Renal pelvis (tissue), 1 donor: ENCODE measurements at regions not wholly inside any gene's neighbourhood (a gene's known extent, or its start where the extent isn't known, plus 50 kb on each side); places are given as distances from the start of the nearest gene placed in this dataset.

Source experiments
- DNase-seq: peaks from one replicate; pipeline ENCODE4 v3.0.0-alpha.2; 2013

DNA sequence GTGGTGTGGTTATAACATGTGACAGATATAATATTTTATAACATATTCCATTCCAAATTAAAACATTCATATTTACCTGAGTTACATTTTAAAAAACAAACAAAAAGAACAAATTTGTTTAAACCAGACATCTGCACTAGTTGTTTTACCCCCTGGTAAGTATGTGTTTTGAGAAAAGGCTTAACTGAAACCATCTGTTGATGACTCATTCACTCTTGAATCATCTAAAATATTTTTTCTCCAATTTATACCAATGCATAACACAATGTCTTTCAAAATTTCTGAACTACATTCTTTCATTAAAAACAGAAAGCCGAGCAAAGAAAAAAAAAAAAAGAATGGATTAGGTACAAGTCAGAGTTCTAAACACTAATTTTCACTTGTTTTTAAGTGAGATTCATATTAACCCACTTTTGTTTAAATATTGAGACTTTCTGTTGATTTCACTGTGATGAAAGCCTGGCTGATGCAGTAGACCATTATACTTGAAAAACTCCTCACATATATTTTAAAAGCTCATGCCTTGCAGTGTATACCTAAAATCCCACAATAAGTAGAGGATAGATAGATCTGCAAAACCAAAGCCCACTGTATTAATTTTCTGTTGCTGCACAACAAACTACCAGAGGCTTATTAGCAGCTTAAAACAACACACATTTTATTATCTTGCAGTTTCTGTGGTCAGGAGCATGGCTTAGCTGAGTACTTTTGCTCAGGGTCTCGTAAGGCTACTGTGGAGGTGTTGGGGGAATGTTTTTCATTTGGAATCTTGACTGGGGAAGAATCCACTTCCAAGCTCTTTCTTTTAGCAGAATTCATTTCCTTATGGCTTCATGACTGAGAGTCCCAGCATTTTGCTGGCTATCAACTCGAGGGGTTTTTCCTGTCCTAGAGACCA is 221.5 kb downstream of the PCDH18 start:
- DNase-seq: no peak

DNA sequence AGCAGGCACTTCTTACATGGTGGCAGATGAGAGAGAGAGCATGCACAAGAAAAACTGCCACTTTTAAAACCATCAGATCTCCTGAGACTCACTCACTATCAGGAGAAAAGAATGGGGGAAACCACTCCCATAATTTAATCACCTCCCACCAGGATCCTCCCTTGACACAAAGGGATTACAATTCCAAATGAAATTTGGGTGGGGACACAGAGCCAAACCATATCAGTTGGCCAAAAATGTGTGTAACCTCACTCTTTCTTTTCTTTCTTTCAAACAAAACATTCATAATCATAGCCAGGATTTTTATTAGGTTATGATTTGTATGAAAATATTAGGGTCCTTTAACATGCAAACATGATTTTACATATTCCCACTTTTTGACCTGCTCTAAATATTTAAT is 222.1 kb downstream of the PCDH18 start:
- DNase-seq: no peak

DNA sequence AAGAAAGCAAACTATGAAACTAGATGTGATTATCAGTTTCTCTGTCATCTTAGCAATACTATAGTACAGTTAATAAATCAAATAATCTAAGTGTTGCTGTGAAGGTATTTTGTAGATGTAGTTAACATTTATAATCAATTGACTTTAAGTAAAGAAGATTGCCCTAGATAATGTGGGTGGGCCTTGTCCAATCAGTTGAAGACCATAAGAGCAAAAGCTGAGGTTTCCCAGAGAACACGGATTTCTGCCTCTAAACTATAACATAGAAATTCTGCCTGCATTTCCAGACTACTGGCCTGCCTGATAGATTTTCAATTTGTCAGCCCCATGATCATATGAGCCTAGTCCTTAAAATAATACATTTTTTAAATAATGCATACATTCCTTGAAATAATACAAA is 222.9 kb downstream of the PCDH18 start:
- DNase-seq: no peak

DNA sequence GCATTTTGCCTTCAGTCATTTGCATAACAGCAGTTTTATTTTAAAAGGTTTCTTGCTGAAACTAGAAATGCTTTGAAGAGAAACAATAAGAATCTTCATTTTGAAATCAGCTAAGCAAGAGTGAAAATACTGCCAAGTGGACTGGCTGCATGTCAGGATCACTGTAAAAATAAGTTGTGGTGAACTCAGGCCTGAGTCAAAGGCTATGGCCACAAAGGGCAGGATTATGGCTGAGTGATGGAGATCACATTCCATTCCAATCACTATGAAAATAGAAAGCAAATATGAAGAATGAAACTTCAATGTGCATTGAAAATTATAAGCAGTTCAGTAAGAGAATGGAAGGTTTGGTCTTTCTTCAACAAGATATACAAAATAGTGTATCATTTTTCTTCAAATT is 224.5 kb downstream of the PCDH18 start:
- peak; percentile 9 for DNase-seq

DNA sequence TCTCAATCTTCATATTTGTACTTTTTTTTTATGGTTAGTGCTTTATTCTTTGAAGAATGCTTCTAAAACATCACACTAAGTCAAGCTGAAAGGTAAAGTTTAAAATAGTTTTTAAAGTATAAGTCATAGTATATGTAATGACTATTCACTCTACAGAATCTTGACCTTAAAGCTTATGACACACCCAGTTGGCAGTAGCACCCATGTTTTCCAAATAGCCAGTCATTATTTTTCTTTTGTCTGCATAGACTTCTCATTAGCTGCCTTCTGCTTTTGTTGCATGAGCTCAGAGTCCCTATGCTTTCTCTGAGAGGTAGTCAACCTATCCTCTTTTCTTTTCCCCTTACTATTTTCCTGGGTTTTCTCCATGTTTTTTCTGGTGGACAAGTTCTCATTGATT is 231.5 kb downstream of the PCDH18 start:
- DNase-seq: no peak

DNA sequence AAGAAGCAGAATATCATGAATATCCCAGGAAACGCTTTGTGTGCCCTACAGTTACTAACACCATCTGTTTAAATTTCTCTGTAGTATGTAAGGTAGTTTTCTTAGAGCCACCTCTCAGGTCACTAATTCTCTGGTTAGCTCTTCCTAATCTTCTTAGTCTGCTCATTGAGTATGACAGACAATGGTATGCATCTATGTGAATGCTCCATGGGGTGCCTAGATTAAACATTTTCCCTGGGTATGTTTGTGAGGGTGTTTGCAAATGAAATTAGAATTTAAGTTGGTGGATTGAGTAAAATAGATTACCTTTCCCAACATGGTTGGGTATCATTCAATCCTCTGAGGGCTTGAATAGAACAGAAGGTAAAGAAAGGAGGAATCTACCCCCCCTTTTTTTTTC is 233.0 kb downstream of the PCDH18 start:
- no peak for DNase-seq

DNA sequence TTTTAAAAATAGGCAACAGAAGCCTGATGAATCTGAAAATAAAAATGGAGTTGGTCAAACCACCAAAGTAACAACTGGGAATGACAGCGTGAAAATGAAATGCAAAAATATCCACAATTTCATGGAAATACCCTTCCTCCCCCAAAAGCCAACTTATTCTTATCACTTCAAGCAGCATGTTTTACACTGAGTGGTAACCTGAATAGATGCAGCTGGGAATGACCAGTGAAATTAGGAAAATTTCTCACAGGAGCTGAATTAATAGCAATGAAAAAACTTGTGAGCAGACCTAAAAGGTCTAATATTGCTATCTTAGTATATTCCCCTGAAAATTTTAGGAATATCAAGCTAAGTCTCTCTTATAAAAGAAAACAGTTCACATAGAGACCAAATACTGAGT is 239.0 kb downstream of the PCDH18 start:
- DNase-seq: no peak

DNA sequence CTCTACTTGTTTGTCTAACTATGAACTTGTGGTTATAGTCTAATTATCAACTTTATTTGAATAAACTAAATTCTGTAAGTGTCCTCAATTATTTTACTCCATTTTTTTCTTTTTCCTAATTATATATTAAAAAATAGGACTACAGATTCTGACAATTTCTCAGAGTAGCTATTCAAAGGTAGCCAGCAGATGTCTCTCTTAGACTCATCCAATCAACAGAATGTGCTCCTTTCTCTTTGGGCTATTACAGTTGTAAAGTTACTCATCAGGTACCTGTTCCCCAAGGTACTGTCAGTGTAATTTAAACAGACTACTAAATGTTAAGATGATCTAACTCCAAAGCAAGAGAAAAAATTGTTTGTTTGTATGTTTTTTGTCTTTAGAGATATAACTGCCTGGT is 248.6 kb downstream of the PCDH18 start:
- no peak for DNase-seq

DNA sequence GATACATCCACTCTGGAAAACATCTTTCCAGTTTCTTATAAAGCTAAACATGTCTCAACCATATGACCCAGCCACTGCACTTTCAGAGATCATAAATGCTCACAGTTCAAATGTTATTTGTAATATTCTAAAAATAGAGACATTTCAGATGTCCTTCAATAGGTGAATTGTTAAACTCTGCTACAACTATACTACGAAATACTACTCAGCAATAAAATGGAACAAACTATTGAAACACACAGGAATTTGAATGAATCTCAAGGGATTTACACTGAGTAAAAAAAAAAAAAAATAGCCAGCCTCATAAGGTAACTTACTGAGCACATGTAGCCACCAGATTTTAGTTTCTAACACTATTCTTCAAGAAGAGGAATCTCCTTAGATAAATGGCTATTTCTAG is 253.9 kb downstream of the PCDH18 start:
- no peak for DNase-seq

DNA sequence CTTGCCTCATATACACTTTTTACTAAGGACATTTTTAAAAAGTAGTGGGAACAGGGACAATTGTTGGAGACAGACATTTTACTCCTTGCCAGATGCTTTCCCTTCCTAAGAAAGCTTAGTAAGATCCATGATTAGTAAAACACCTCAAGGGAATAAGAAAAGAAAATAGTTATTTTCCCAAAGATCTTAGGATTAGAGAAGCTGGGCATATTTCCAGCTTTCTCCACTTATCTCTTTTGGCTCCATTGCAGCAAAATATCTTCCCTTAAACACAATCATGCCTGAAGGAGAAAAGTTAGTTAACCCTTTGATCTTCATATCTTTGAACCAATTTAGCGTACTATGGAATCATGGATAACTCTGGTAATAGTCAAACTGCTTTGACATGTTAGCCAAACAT is 257.9 kb downstream of the PCDH18 start:
- DNase-seq: no peak

DNA sequence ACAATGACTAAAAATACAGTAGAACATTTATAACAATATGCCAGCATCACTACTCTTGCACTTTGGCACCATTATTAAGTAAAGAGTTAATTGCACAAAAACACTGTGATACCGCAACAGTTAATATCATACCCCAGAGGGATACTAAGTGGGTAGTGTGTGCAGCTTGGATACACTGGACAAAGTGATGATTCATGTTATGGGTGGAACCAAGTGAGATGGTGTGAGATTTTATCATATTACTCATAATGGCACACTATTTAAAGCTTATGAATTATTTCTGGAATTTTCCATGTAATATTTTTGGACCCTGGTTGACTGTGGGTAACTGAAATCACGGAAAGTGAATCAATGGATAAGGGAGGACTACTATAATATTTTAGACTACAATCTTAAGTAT is 265.3 kb downstream of the PCDH18 start:
- no peak for DNase-seq

DNA sequence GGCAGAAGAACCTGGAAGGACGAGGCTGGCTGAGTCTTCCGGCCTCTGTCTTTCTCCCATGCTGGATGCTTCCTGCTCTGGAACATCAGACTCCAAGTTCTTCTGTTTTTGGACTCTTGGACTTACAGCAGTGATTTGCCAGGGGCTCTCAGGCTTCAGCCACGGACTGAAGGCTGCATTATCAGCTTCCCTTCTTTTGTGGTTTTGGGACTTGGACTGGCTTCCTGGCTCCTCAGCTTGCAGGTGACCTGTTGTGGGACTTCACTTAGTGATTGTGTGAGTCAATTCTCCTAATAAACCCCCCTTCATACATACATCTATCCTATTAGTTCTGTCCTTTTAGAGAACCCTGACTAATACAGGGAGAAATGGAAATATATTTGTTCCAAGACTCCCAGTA is 265.8 kb downstream of the PCDH18 start:
- no peak for DNase-seq

DNA sequence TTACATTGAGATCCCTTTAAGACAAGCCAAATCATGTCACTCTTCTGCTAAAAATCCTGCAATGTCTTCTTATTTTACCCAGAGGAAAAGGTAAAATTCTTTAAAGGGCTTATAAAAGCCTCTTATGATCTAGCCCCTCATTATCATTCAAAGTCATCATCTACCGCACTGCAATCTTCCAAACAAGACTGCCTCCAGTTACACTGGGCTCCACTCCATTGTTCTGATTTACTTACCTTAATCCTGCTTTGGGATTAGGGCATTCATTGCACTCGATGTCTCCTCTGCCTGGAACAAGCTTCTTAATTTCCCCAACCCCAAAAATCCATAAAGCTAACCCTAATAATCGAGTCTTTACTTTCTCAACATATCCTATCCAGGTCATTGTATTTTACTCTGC is 269.1 kb downstream of the PCDH18 start:
- DNase-seq: no peak

DNA sequence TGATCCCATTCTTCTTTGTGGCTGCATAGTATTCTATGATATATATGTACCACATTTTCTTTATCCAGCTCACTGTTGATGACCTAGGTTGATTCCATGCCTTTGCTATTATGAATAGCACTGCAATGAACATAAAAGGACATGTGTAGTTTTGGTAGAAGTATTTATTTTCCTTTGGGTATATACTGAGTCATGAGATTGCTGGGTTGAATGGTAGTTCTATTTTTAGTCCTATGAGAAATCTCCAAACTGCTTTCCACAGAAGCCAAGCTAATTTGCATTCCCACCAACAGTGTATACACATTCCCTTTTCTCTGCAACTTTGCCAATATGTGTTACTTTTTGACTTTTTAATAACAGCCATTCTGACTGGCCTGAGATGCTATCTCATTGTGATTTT is 278.3 kb downstream of the PCDH18 start:
- DNase-seq: no peak

DNA sequence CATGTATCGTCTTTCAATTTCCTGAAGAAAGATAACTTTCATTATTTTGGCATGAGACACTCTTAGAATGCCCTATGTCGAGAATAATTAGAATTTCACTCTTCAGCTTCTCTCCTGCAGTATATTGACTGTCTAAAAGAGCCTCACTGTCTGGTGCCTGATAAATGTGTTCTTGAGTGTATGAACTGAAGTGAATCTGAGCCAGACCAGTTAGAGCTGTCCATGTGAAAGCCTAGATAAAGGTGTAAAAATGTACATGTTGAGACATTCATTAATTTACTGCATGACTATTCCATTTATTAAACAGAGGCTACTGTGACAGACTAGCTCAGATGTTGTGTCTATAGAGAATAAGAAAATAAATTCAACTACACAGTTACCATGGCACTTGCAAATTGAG is 283.2 kb downstream of the PCDH18 start:
- no peak for DNase-seq

DNA sequence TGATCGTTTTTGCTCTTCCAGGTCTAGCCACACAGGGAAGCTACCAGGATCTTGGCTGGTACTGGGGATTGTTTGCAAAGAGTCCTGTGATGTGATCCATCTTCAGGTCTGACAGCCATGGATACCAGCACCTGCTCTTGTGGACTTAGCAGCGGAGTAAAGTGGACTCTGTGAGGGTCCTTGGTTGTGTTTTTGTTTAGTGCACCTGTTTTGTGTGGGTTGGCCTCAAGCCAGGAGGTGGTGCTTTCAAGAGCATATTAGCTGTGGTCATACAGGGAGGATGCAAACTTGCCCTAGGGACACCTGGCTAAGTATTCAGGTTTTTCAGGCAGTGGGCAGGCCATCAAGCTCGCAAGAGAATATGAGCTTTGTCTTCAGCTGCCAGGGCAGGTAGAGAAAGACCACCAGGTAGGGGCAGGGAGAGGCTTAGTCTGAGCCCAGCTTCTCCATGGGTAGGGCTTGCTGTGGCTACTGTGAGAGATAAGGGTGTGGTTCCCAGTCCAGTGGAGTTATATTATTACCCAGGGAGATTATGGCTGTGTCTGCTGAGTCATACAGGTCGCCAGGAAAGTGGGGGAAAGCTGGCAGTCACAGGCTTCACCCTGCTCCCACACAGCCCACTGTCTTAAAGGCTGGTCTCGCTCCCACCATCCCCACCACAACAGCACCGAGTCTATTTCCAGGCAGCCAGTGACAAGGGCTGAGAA is 293.7 kb downstream of the PCDH18 start:
- DNase-seq: no peak

DNA sequence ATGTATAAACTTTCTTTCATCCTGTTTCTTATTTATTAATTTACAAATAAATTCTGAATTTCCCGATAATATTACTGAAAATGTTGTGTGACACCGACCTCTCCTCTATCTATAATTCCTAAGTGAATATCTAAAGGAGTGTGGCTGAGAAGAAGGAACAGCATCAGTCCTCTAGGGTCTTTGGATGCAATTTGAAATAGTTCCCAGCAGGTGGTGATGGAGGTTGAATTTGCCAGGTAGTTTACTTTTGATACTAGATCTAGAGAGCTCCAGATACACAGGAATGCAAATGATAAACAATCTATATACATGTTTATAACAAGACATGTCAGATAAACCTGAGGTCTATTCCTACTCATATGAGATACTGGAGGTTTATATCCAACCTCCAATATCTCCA is 305.4 kb downstream of the PCDH18 start:
- peak; percentile 2 for DNase-seq

DNA sequence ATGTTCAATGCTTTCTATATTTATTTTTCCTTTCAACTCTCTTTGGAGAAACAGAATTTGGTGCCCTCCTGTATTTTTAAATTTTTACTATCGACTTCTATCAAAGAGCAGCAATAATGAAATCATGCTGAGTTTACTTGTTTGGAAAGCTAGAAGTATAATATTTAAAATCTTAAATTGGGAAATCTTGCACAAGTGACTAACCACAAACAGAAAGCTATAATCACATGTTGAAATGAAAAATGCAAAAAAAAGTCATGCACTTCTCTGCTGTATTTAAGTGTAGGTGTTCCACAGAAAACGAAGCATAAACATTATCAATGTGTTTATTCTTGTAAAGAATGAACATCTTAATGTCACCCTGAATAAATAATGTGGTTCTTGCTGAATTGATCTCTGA is 306.1 kb downstream of the PCDH18 start:
- DNase-seq: no peak

DNA sequence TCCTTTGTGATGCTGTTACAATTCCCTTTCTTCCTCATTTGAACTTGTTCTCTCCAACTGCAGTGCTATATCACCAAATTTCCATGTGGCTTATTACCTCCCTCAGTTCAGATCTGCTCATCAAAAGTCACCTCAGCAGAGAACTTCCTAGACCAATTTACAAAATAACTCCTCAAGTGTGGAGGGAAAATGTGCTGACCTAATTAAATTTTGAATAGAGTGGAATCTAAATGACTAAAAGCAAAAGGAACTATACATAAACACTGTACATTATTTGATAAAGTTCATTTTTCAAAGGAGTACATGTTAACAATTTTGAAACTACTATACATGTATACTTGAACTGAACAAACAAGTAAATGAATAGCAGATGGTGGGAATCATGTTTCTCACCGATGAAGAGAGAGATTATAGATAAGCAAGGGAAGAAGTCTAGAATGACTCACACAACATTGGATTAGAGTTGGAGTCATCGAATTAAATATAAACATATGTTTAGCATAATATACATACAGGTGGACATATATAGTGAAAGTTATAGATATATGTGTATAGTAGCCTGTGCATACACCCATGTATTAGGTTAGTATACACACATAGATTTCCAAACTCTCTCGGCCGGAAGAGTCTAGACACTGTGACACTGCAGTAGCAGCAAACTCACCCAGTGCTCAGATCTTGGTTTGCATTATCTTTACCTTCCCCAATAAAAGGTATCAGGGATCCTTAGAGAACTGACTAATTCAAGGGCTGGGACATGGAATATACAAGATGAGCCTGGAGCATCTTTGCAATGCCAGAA is 318.7 kb downstream of the PCDH18 start:
- DNase-seq: no peak

DNA sequence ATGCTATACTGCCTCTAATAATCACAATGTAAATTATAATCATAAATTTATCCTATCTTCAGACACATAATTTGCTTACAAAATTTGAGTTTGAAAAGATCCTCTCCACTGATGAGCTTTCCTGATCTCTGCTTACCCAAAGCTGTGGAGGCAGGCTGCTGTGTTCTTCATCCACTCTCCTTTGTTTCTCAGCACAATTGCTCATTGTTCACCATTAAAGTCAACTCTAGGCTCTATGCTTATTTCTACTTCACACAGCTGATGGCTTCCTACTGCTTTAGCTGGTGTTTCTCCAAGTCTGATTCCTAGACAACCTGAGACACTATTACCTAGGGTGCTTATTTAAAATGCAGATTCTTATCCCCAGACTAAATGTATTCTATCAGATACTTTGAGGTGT is 319.7 kb downstream of the PCDH18 start:
- no peak for DNase-seq

DNA sequence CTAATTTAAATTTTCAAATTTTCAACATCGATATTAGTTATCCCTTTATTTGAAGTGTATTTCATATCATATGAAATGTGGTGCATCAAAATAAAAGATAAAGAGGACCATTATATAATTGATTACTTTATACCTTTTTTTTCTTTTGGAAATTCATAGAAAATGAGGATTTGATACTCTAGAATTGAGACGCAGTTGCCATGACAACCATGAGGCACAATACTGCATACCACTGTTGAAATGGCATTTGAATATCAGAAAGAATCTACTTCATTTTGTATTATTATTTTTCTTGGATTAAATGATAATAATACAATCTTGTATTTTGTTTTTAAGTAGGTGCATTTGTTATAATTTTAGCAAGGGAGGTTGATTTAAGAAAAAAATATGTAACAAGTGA is 323.1 kb downstream of the PCDH18 start:
- no peak for DNase-seq

DNA sequence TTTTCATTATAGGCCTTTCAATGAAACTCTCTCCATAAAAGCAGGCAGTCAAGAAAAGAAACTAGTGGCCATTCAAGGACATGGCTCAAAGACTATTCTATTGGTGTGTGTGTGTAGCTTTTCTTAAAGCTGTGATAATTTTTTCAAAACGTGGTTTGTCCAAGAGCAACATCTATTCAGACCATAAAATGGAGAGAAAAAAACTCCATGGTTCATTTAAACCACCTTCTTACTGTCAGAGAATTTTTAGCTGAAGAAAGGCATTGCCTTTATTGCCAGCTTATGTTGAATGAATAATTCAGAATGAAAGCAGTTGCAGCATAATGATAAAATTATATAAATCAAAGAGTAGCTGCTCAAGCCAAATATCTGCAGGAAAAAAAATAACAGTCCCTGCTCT is 325.5 kb downstream of the PCDH18 start:
- DNase-seq: no peak

DNA sequence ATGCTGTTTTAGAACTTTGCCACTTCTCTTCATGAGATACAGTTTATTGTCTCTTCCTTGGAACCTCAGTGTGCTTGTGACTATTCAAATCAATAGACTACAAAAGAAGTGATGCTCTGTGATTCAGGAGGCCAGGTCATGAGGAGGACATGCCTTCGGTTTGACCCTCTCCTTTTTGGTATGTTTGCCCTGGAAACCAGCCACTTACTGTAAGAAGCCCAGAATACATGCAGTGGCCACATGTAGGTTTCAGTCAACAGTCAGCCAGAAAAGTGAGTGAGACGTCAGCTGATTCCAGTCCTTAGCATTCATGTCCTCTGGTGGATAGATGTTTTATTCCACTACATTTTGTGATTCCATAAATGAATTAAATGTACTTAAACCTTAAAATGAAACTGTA is 328.7 kb downstream of the PCDH18 start:
- DNase-seq: no peak
